HL-60 (cell line): ENCODE measurements at regions not wholly inside any gene's neighbourhood (a gene's known extent, or its start where the extent isn't known, plus 50 kb on each side); places are given as distances from the start of the nearest gene placed in this dataset.

ENCODE experiments used
- DNase-seq, 2 experiments: peaks; one replicate each; pipeline ENCODE4 v3.0.0-alpha.2; 2010 to 2020; ENCODE audit warnings: low read depth in 1 of 2, low spot score in 1 of 2
- H3K27ac ChIP-seq: fragments of 250-450 bp; sonication (Bioruptor Pico); replicated peaks from 2 replicates; pipeline ENCODE4 v1.5.1; 2020; ENCODE audit warnings: mild to moderate bottlenecking, moderate library complexity
- H3K27me3 ChIP-seq: fragments of 250-450 bp; sonication (Bioruptor Pico); 2 replicates; pipeline ENCODE4 v1.5.1; 2021; ENCODE audit warnings: mild to moderate bottlenecking, moderate library complexity; ENCODE audit not compliant: insufficient read depth, poor library complexity, severe bottlenecking
- H3K4me3 ChIP-seq: replicated peaks from 2 replicates; pipeline ENCODE4 v1.5.1; 2011; ENCODE audit warnings: mild to moderate bottlenecking, control low read depth, low read length; ENCODE audit not compliant: insufficient read depth
- GABPA ChIP-seq: IDR thresholded peaks from 2 replicates; pipeline ENCODE4 v1.6.1; 2012; ENCODE audit warnings: low read depth
- POLR2AphosphoS5 ChIP-seq: IDR thresholded peaks from 2 replicates; pipeline ENCODE4 v1.6.1; 2012; ENCODE audit warnings: low read depth
- SPI1 ChIP-seq: IDR thresholded peaks from 2 replicates; pipeline ENCODE4 v1.6.1; 2012; ENCODE audit warnings: low read depth, mild to moderate bottlenecking, borderline replicate concordance
- TF ChIP-seq, protein P1 (sequence below): IDR thresholded peaks from one replicate; pipeline ENCODE4 v1.5.1; 2011; ENCODE audit warnings: low read length, control low read depth, inconsistent platforms; ENCODE audit not compliant: insufficient read depth
- TF ChIP-seq, protein P2 (sequence below): IDR thresholded peaks from 2 replicates; pipeline ENCODE4 v1.6.1; 2012; ENCODE audit warnings: low read depth; ENCODE audit not compliant: insufficient replicate concordance

DNA sequence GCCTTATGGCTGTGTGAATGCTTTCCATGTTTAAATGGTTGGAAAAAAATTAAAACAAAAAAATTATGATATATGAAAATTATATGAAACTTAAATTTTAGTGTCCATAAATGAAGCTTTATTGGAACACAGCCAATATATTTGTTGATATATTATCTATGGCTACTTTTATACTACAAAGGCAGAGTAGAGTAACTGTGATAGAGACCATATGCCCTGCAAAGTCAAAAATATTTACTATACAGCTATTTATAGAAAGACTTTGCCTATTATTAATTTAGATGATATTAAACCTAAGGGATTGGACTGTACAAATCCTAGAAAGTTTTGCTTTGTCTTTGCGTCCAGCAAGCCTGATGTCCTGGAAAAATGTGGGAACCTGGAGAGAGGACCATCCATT, 518.3 kb upstream of the JAG1 start:
- H3K27ac ChIP-seq: no peak overlapping the region
- TF ChIP-seq, protein P1, sequence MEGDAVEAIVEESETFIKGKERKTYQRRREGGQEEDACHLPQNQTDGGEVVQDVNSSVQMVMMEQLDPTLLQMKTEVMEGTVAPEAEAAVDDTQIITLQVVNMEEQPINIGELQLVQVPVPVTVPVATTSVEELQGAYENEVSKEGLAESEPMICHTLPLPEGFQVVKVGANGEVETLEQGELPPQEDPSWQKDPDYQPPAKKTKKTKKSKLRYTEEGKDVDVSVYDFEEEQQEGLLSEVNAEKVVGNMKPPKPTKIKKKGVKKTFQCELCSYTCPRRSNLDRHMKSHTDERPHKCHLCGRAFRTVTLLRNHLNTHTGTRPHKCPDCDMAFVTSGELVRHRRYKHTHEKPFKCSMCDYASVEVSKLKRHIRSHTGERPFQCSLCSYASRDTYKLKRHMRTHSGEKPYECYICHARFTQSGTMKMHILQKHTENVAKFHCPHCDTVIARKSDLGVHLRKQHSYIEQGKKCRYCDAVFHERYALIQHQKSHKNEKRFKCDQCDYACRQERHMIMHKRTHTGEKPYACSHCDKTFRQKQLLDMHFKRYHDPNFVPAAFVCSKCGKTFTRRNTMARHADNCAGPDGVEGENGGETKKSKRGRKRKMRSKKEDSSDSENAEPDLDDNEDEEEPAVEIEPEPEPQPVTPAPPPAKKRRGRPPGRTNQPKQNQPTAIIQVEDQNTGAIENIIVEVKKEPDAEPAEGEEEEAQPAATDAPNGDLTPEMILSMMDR: no peak
- TF ChIP-seq GABPA (no peak), SPI1 (no peak), POLR2AphosphoS5 (no peak)
- TF ChIP-seq, protein P2, sequence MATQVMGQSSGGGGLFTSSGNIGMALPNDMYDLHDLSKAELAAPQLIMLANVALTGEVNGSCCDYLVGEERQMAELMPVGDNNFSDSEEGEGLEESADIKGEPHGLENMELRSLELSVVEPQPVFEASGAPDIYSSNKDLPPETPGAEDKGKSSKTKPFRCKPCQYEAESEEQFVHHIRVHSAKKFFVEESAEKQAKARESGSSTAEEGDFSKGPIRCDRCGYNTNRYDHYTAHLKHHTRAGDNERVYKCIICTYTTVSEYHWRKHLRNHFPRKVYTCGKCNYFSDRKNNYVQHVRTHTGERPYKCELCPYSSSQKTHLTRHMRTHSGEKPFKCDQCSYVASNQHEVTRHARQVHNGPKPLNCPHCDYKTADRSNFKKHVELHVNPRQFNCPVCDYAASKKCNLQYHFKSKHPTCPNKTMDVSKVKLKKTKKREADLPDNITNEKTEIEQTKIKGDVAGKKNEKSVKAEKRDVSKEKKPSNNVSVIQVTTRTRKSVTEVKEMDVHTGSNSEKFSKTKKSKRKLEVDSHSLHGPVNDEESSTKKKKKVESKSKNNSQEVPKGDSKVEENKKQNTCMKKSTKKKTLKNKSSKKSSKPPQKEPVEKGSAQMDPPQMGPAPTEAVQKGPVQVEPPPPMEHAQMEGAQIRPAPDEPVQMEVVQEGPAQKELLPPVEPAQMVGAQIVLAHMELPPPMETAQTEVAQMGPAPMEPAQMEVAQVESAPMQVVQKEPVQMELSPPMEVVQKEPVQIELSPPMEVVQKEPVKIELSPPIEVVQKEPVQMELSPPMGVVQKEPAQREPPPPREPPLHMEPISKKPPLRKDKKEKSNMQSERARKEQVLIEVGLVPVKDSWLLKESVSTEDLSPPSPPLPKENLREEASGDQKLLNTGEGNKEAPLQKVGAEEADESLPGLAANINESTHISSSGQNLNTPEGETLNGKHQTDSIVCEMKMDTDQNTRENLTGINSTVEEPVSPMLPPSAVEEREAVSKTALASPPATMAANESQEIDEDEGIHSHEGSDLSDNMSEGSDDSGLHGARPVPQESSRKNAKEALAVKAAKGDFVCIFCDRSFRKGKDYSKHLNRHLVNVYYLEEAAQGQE: no peak
- no peak overlapping the region for H3K4me3 ChIP-seq

DNA sequence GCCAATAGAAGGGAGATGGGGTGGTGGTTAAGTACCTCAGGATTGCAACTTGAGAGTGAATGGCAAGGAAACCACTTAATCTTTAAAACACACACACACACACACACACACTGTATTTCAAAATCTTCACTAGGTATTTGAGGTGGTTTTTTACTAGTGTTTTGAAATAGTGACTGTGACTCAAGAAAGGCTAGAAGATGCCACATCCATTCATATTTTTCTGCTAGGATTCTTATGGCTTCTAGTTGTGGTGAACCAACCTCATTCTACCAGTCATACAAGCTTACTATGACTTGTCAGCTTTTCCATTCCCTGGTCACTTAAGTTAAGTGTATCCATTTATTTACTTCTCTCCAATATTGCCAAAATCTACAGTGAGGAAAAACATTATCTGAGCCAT, 519.4 kb upstream of the JAG1 start:
- Histone ChIP-seq H3K4me3 (no peak overlapping the region), H3K27ac (no peak overlapping the region), H3K27me3 (no peaks in the 10 kb centered on the region)
- DNase-seq: no peak
- TF ChIP-seq SPI1 (no peak), GABPA (no peak), POLR2AphosphoS5 (no peak)
- TF ChIP-seq, protein P2: no peak
- TF ChIP-seq, protein P1: no peak

More for the DNA sequence above, 518.3 kb upstream of the JAG1 start:
- DNase-seq: no peak
- no peaks in the 10 kb centered on the region for H3K27me3 ChIP-seq

DNA sequence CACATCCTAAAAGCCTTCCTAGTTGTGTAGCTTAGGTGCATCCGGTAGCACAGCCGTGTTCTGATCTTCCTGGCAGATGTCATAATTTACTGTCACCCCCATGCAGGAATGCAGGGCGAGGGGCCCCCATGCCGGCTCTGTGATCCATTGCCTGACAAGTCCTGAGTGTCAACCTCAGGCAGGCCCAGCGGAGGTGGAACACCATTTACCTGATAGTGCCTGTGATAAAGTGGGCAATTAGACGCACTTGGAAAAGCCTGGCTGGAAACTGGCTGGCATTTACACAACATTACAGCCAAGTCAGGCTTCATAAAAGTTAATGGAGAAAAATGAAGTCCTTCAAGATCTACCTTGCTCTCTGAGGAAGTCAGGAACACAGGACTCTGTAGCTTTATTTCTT, 521.4 kb upstream of the JAG1 start:
- no peaks in the 10 kb centered on the region for H3K27me3 ChIP-seq
- DNase-seq: no peak
- no peak overlapping the region for H3K4me3 ChIP-seq
- TF ChIP-seq SPI1 (no peak), POLR2AphosphoS5 (no peak), GABPA (no peak)
- TF ChIP-seq, protein P1: no peak
- TF ChIP-seq, protein P2: no peak
- H3K27ac ChIP-seq: no peak overlapping the region
